ENCODE measurements at regions not wholly inside any gene's neighbourhood (a gene's known extent, or its start where the extent isn't known, plus 50 kb on each side); places are given as distances from the start of the nearest gene placed in this dataset.
"Not testable (repeated sequence)": the region's sequence is repeated elsewhere in the genome, so short reads cannot be mapped to it uniquely, and the experiment has no call there.

- H2AFZ ChIP-seq (ENCODE audit: insufficient read depth, low read length, poor library complexity) = no peak overlapping the region
- H4K12ac ChIP-seq (ENCODE audit: low read depth, low read length) = no peak overlapping the region
- H3K36me3 ChIP-seq (ENCODE audit: control insufficient read depth in 1 of 2, insufficient read depth in 2 of 2, low read length in 2 of 2) = peaks cover 1% of the 10 kb centered on the region in 2 experiments
- no peak overlapping the region for H3K23ac ChIP-seq (ENCODE audit: low read length)
- H4K8ac ChIP-seq (ENCODE audit: low read depth, low read length) = no peak overlapping the region
- H2BK5ac ChIP-seq (ENCODE audit: low read depth, low read length, poor library complexity) = no peak overlapping the region
- WGBS (ENCODE audit: extremely low coverage, insufficient coverage, insufficient read length) = no CpG with 5 or more reads among the region's 1 CpG
- H3K14ac ChIP-seq (ENCODE audit: low read length) = no peak overlapping the region
- no peak overlapping the region for H2BK12ac ChIP-seq (ENCODE audit: low read length)
- H3K4me2 ChIP-seq (ENCODE audit: low read length) = no peak overlapping the region
- H3K4me1 ChIP-seq (ENCODE audit: control insufficient read depth in 1 of 2, insufficient read depth in 2 of 2, low read length in 2 of 2) = no peaks in the 10 kb centered on the region
- no peak overlapping the region for H2BK120ac ChIP-seq (ENCODE audit: insufficient read depth, low read length, poor library complexity)
- H3K27ac ChIP-seq (ENCODE audit: low read depth, low read length) = no peak overlapping the region
- no peak overlapping the region for H2AK5ac ChIP-seq (ENCODE audit: low read length)
- no peak overlapping the region for H3K4me3 ChIP-seq (ENCODE audit: low read depth, low read length)
- H3K79me1 ChIP-seq (ENCODE audit: low read length) = no peaks in the 10 kb centered on the region
- no peak for DNase-seq
- H3K79me2 ChIP-seq (ENCODE audit: control insufficient read depth, insufficient read depth, low read length, poor library complexity) = no peaks in the 10 kb centered on the region
- no peaks in the 10 kb centered on the region for H3K27me3 ChIP-seq (ENCODE audit: insufficient read depth, low read length)
- no peaks in the 10 kb centered on the region for H3K9me3 ChIP-seq (ENCODE audit: insufficient read depth, low read depth, low read length)
- H3K9ac ChIP-seq (ENCODE audit: low read length) = no peak overlapping the region
- no peak overlapping the region for H3K4ac ChIP-seq (ENCODE audit: low read depth, low read length)
- H4K91ac ChIP-seq (ENCODE audit: low read depth, low read length) = no peak overlapping the region
- no peak overlapping the region for H3K18ac ChIP-seq (ENCODE audit: low read length)
Observed at GRCh38 chrX:10698318-10698640, 77.9 kb upstream of the MID1 start.

- H3K4ac ChIP-seq (ENCODE audit: low read depth, low read length) = no peak overlapping the region
- WGBS (ENCODE audit: extremely low coverage, insufficient coverage, insufficient read length) = no CpG with 5 or more reads among the region's 4 CpGs
- no peak overlapping the region for H3K4me3 ChIP-seq (ENCODE audit: low read depth, low read length)
- H3K9me3 ChIP-seq (ENCODE audit: insufficient read depth, low read depth, low read length) = no peaks in the 10 kb centered on the region
- H3K23ac ChIP-seq (ENCODE audit: low read length) = no peak overlapping the region
- H2BK12ac ChIP-seq (ENCODE audit: low read length) = no peak overlapping the region
- no peak overlapping the region for H3K14ac ChIP-seq (ENCODE audit: low read length)
- H3K79me1 ChIP-seq (ENCODE audit: low read length) = no peaks in the 10 kb centered on the region
- no peak overlapping the region for H3K4me2 ChIP-seq (ENCODE audit: low read length)
- H3K27me3 ChIP-seq (ENCODE audit: insufficient read depth, low read length) = no peaks in the 10 kb centered on the region
- no peak for DNase-seq
- no peak overlapping the region for H2AFZ ChIP-seq (ENCODE audit: insufficient read depth, low read length, poor library complexity)
- no peaks in the 10 kb centered on the region for H3K4me1 ChIP-seq (ENCODE audit: control insufficient read depth in 1 of 2, insufficient read depth in 2 of 2, low read length in 2 of 2)
- no peak overlapping the region for H4K91ac ChIP-seq (ENCODE audit: low read depth, low read length)
- H2AK5ac ChIP-seq (ENCODE audit: low read length) = no peak overlapping the region
- no peak overlapping the region for H4K8ac ChIP-seq (ENCODE audit: low read depth, low read length)
- no peak overlapping the region for H3K9ac ChIP-seq (ENCODE audit: low read length)
- no peak overlapping the region for H2BK5ac ChIP-seq (ENCODE audit: low read depth, low read length, poor library complexity)
- H4K12ac ChIP-seq (ENCODE audit: low read depth, low read length) = no peak overlapping the region
- H3K36me3 ChIP-seq (ENCODE audit: control insufficient read depth in 1 of 2, insufficient read depth in 2 of 2, low read length in 2 of 2) = no peaks in the 10 kb centered on the region
- no peaks in the 10 kb centered on the region for H3K79me2 ChIP-seq (ENCODE audit: control insufficient read depth, insufficient read depth, low read length, poor library complexity)
- H2BK120ac ChIP-seq (ENCODE audit: insufficient read depth, low read length, poor library complexity) = no peak overlapping the region
- H3K27ac ChIP-seq (ENCODE audit: low read depth, low read length) = no peak overlapping the region
- H3K18ac ChIP-seq (ENCODE audit: low read length) = no peak overlapping the region
Observed at GRCh38 chrX:10702031-10702430, 81.6 kb upstream of the MID1 start.

- not testable (repeated sequence) for H3K9ac ChIP-seq (ENCODE audit: low read length); H3K27me3 ChIP-seq (ENCODE audit: insufficient read depth, low read length); H2BK5ac ChIP-seq (ENCODE audit: low read depth, low read length, poor library complexity)
Observed at GRCh38 chrX:10706342-10706741, 86.0 kb upstream of the MID1 start.

GRCh38 chrX:10707773-10708172 is 87.4 kb upstream of the MID1 start:
- no peak overlapping the region for H3K4me3 ChIP-seq (ENCODE audit: low read depth, low read length)
- H2BK5ac ChIP-seq (ENCODE audit: low read depth, low read length, poor library complexity) = no peak overlapping the region
- H3K9ac ChIP-seq (ENCODE audit: low read length) = no peak overlapping the region
- no peak overlapping the region for H3K4ac ChIP-seq (ENCODE audit: low read depth, low read length)
- no peaks in the 10 kb centered on the region for H3K79me1 ChIP-seq (ENCODE audit: low read length)
- DNase-seq = no peak
- peaks cover 0 to 3% of the 10 kb centered on the region in 2 experiments for H3K4me1 ChIP-seq (ENCODE audit: control insufficient read depth in 1 of 2, insufficient read depth in 2 of 2, low read length in 2 of 2)
- H3K23ac ChIP-seq (ENCODE audit: low read length) = no peak overlapping the region
- no peak overlapping the region for H4K91ac ChIP-seq (ENCODE audit: low read depth, low read length)
- no peaks in the 10 kb centered on the region for H3K36me3 ChIP-seq (ENCODE audit: control insufficient read depth in 1 of 2, insufficient read depth in 2 of 2, low read length in 2 of 2)
- H2AK5ac ChIP-seq (ENCODE audit: low read length) = no peak overlapping the region
- no CpG with 5 or more reads among the region's 2 CpGs for WGBS (ENCODE audit: extremely low coverage, insufficient coverage, insufficient read length)
- H3K4me2 ChIP-seq (ENCODE audit: low read length) = no peak overlapping the region
- no peak overlapping the region for H4K12ac ChIP-seq (ENCODE audit: low read depth, low read length)
- H3K9me3 ChIP-seq (ENCODE audit: insufficient read depth, low read depth, low read length) = no peaks in the 10 kb centered on the region
- H2BK120ac ChIP-seq (ENCODE audit: insufficient read depth, low read length, poor library complexity) = no peak overlapping the region
- H3K79me2 ChIP-seq (ENCODE audit: control insufficient read depth, insufficient read depth, low read length, poor library complexity) = no peaks in the 10 kb centered on the region
- no peaks in the 10 kb centered on the region for H3K27me3 ChIP-seq (ENCODE audit: insufficient read depth, low read length)
- no peak overlapping the region for H2AFZ ChIP-seq (ENCODE audit: insufficient read depth, low read length, poor library complexity)
- H2BK12ac ChIP-seq (ENCODE audit: low read length) = no peak overlapping the region
- H3K18ac ChIP-seq (ENCODE audit: low read length) = no peak overlapping the region
- H4K8ac ChIP-seq (ENCODE audit: low read depth, low read length) = no peak overlapping the region
- H3K27ac ChIP-seq (ENCODE audit: low read depth, low read length) = no peak overlapping the region
- H3K14ac ChIP-seq (ENCODE audit: low read length) = no peak overlapping the region

More at GRCh38 chrX:10706342-10706741, 86.0 kb upstream of the MID1 start:
- H3K18ac ChIP-seq (ENCODE audit: low read length); H4K12ac ChIP-seq (ENCODE audit: low read depth, low read length); H3K79me2 ChIP-seq (ENCODE audit: control insufficient read depth, insufficient read depth, low read length, poor library complexity); H4K8ac ChIP-seq (ENCODE audit: low read depth, low read length); H3K23ac ChIP-seq (ENCODE audit: low read length); H3K27ac ChIP-seq (ENCODE audit: low read depth, low read length); H4K91ac ChIP-seq (ENCODE audit: low read depth, low read length); H3K4me3 ChIP-seq (ENCODE audit: low read depth, low read length); H2AK5ac ChIP-seq (ENCODE audit: low read length); H3K79me1 ChIP-seq (ENCODE audit: low read length); H2BK12ac ChIP-seq (ENCODE audit: low read length); H3K4me1 ChIP-seq (ENCODE audit: control insufficient read depth in 1 of 2, insufficient read depth in 2 of 2, low read length in 2 of 2); H3K4me2 ChIP-seq (ENCODE audit: low read length); H3K14ac ChIP-seq (ENCODE audit: low read length); H3K9me3 ChIP-seq (ENCODE audit: insufficient read depth, low read depth, low read length); H3K36me3 ChIP-seq (ENCODE audit: control insufficient read depth in 1 of 2, insufficient read depth in 2 of 2, low read length in 2 of 2); H2BK120ac ChIP-seq (ENCODE audit: insufficient read depth, low read length, poor library complexity); H2AFZ ChIP-seq (ENCODE audit: insufficient read depth, low read length, poor library complexity); H3K4ac ChIP-seq (ENCODE audit: low read depth, low read length); DNase-seq: not testable (repeated sequence)
- no CpG with 5 or more reads among the region's 3 CpGs for WGBS (ENCODE audit: extremely low coverage, insufficient coverage, insufficient read length)

Measured in trophoblast cell (in vitro differentiated cells and primary cell).